ENCODE measurements at regions not wholly inside any gene's neighbourhood (a gene's known extent, or its start where the extent isn't known, plus 50 kb on each side); places are given as distances from the start of the nearest gene placed in this dataset.
"Not testable (repeated sequence)": the region's sequence is repeated elsewhere in the genome, so short reads cannot be mapped to it uniquely, and the experiment has no call there.

- DNase-seq (ENCODE audit: insufficient read length, low spot score), result no peak
- TF ChIP-seq POLR2A (IDR thresholded peaks at IDR 0.05; ENCODE audit: low read depth, low read length), result no peak
- no peak for FAIRE-seq
Observed at GRCh38 chr12:31820832-31821231, 92.0 kb upstream of the AMN1 start.

- no peak for TF ChIP-seq POLR2A (IDR thresholded peaks at IDR 0.05; ENCODE audit: low read depth, low read length)
- DNase-seq (ENCODE audit: insufficient read length, low spot score) (no peak), FAIRE-seq (no peak)
Observed at GRCh38 chr12:31819427-31819826, 90.6 kb upstream of the AMN1 start.

DNA sequence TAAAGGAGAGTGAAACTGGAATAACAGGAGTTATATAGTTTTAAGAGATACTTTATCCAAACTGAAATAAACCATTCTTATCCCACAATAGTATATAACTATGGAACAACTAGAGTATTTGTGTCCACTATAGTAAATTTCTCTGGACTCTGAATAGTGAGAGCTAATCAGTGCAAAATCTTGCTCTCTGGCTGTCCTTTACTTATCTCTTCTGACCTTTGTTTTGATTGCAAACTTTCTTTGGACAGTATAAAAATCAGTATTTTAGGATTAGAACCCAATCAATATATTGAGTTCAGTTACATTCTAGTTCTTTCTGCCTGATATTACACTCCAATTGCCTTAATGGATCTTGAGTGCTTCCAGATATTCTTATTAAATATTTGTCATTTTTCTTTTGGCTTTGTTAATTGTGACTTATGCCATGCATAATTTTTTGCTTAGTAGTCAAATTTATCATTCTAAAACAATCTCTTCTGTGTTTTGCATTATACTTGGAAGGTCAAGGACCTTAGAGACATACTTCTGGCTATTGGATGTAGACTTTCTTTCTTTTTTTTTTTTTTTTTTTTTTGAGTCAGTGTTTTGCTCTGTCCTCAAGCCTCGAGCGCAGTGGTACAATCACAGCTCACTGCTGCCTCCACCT, 89.9 kb upstream of the AMN1 start:
- no peak for TF ChIP-seq POLR2A (IDR thresholded peaks at IDR 0.05; ENCODE audit: low read depth, low read length)
- FAIRE-seq (no peak), DNase-seq (ENCODE audit: insufficient read length, low spot score) (no peak)

GRCh38 chr12:31817120-31817519, 88.3 kb upstream of the AMN1 start:
- no peak for TF ChIP-seq POLR2A (IDR thresholded peaks at IDR 0.05; ENCODE audit: low read depth, low read length)
- no peak for FAIRE-seq

GRCh38 chr12:31815096-31815495, 86.3 kb upstream of the AMN1 start:
- DNase-seq (ENCODE audit: insufficient read length, low spot score) (no peak), FAIRE-seq (no peak)
- no peak for TF ChIP-seq POLR2A (IDR thresholded peaks at IDR 0.05; ENCODE audit: low read depth, low read length)

More at GRCh38 chr12:31817120-31817519, 88.3 kb upstream of the AMN1 start:
- no peak for DNase-seq (ENCODE audit: insufficient read length, low spot score)

GRCh38 chr12:31813305-31813704, 84.5 kb upstream of the AMN1 start:
- TF ChIP-seq POLR2A (IDR thresholded peaks at IDR 0.05; ENCODE audit: low read depth, low read length), result no peak
- no peak for DNase-seq (ENCODE audit: insufficient read length, low spot score)
- FAIRE-seq, result no peak

DNA sequence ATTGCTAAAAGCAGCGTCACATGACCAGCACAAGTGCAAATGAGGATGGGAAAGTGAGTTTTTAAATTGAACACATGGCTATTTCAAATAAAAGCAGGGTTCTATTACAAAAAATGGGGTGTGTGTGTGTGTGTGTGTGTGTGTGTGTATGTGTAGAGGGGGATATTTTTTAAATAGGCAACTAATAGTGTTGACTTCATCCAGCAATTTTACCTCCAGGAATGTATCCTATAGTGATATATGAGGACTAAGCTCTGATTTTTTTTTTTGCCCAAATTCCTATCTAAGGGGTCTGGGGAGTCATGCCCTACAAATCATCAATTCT, 78.9 kb upstream of the AMN1 start:
- FAIRE-seq, result no peak
- DNase-seq (ENCODE audit: insufficient read length, low spot score), result no peak
- TF ChIP-seq POLR2A (IDR thresholded peaks at IDR 0.05; ENCODE audit: low read depth, low read length), result no peak

GRCh38 chr12:31807081-31807772, 78.4 kb upstream of the AMN1 start:
- not testable (repeated sequence) for DNase-seq (ENCODE audit: insufficient read length, low spot score); FAIRE-seq

GRCh38 chr12:31805681-31806080, 76.9 kb upstream of the AMN1 start:
- not testable (repeated sequence) for FAIRE-seq; DNase-seq (ENCODE audit: insufficient read length, low spot score)

DNA sequence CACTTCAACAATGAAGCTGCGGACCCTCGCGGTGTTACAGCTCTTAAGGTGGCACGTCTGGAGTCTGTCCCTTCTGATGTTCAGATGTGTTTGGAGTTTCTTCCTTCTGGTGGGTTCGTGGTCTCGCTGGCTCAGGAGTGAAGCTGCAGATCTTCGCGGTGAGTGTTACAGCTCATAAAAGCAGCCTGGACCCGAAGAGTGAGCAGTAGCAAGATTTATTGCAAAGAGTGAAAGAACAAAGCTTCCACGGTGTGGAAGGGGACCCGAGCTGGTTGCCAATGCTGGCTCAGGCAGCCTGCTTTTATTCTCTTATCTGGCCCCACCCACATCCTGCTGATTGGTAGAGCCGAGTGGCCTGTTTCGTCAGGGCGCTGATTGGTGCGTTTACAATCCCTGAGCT, 75.9 kb upstream of the AMN1 start:
- FAIRE-seq; DNase-seq (ENCODE audit: insufficient read length, low spot score): not testable (repeated sequence)

DNA sequence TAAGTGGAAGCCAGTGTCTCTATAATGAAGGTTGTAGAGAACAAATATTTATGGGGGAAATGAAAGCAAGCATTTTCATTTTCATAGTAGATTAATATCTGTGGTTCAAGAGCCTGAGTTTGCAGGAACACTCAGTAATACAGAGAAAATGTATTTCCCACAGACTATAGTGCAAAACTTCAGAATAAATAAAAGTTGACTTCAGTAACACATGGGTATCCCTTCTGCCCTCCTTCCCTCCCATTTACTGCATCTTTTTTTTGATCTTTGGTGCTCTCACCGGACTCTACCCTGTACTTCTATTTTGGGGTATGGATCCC, 75.3 kb upstream of the AMN1 start:
- no peak for TF ChIP-seq POLR2A (IDR thresholded peaks at IDR 0.05; ENCODE audit: low read depth, low read length)
- DNase-seq (ENCODE audit: insufficient read length, low spot score) (no peak), FAIRE-seq (no peak)

- TF ChIP-seq POLR2A (IDR thresholded peaks at IDR 0.05; ENCODE audit: low read depth, low read length), result no peak
- no peak for FAIRE-seq
- no peak for DNase-seq (ENCODE audit: insufficient read length, low spot score)
Observed at GRCh38 chr12:31803306-31804184, 74.7 kb upstream of the AMN1 start.

GRCh38 chr12:31801872-31802271, 73.1 kb upstream of the AMN1 start:
- TF ChIP-seq POLR2A (IDR thresholded peaks at IDR 0.05; ENCODE audit: low read depth, low read length), result no peak
- no peak for DNase-seq (ENCODE audit: insufficient read length, low spot score)
- FAIRE-seq, result no peak

GRCh38 chr12:31797230-31797872, 68.5 kb upstream of the AMN1 start:
- DNase-seq (ENCODE audit: insufficient read length, low spot score) (no peak), FAIRE-seq (no peak)

More at GRCh38 chr12:31797230-31797872, 68.5 kb upstream of the AMN1 start:
- TF ChIP-seq POLR2A (IDR thresholded peaks at IDR 0.05; ENCODE audit: low read depth, low read length), result no peak
